Amniotic stem cell (primary cell): ENCODE measurements at regions not wholly inside any gene's neighbourhood (a gene's known extent, or its start where the extent isn't known, plus 50 kb on each side); places are given as distances from the start of the nearest gene placed in this dataset.
"Not testable (repeated sequence)": the region's sequence is repeated elsewhere in the genome, so short reads cannot be mapped to it uniquely, and the experiment has no call there.

Source experiments
- DNase-seq: peaks from one replicate; lab custom pipeline; 2025; lab: John Stamatoyannopoulos, UW

GRCh38 chr14:53216955-53217315, 63.8 kb upstream of the DDHD1 start:
- DNase-seq: not testable (repeated sequence)

GRCh38 chr14:53216478-53216877, 63.4 kb upstream of the DDHD1 start:
- not testable (repeated sequence) for DNase-seq

- DNase-seq: no peak
These were observed 62.0 kb upstream of the DDHD1 start for GRCh38 chr14:53215101-53215500.

GRCh38 chr14:53214384-53214783, 61.3 kb upstream of the DDHD1 start:
- DNase-seq: no peak

GRCh38 chr14:53213761-53214160, 60.6 kb upstream of the DDHD1 start:
- no peak for DNase-seq

GRCh38 chr14:53209370-53209769, 56.2 kb upstream of the DDHD1 start:
- DNase-seq: no peak
